K562 (cell line): ENCODE measurements at regions not wholly inside any gene's neighbourhood (a gene's known extent, or its start where the extent isn't known, plus 50 kb on each side); places are given as distances from the start of the nearest gene placed in this dataset.

Experiments
- ATAC-seq: fragments of 200-7000 bp; cut with Tn5 transposase; 3 replicates; pipeline ENCODE4 v1.9.1; 2020; ENCODE audit warnings: moderate library complexity
- BruUV-seq: library from RNA; stranded (reverse); fragments of 400-500 nt; replicated peaks from 2 replicates; lab custom pipeline; 2021; lab: Mats Ljungman, UMichigan
- CTCF ChIA-PET: fragments of 300-600 bp; formaldehyde crosslinking; extraction: SDS; loops from one replicate; lab custom pipeline; 2021; ENCODE audit warnings: low intra/inter-chr PET ratio; lab: Yijun Ruan, JAX
- POLR2A ChIA-PET: fragments of 300-600, 350-650 bp; sonication (Branson Sonifier 250); formaldehyde crosslinking; extraction: SDS; loops from one replicate; lab custom pipeline; 2021; ENCODE audit warnings: antibody characterized with exemption, inconsistent platforms; lab: Yijun Ruan, JAX
- DNase-seq, 4 experiments: peaks; one replicate each; pipeline versions ENCODE4 v3.0.0 to v3.0.0-alpha.2; 2011 to 2018; ENCODE audit warnings: low spot score in 3 of 4, mixed read lengths in 3 of 4; ENCODE audit errors: extremely low read depth in 1 of 4
- FAIRE-seq: peaks from 2 replicates; lab custom pipeline; 2011; peaks lifted over from hg19 to GRCh38; lab: Jason Lieb, UNC
- H2AFZ ChIP-seq: 2 replicates; pipeline ENCODE4 v1.6.0; 2011; ENCODE audit warnings: low read depth, low read length, control low read depth, inconsistent platforms
- H3K27ac ChIP-seq: fragments of 200-600 bp; 3 replicates; pipeline ENCODE4 v1.8.0; 2011; ENCODE audit warnings: low read depth, mild to moderate bottlenecking, control low read depth, inconsistent platforms, low read length, moderate library complexity, mixed read lengths; ENCODE audit errors: extremely low read depth
- H3K27me3 ChIP-seq, 2 experiments: fragments of 300-600 bp in 1 of 2; 2 replicates in 1 of 2; 3 replicates in 1 of 2; pipeline versions ENCODE4 v1.6.0 to v1.8.0; 2011; ENCODE audit warnings: inconsistent platforms in 2 of 2, low read length in 2 of 2, mild to moderate bottlenecking in 1 of 2, mixed read lengths in 1 of 2, moderate library complexity in 1 of 2; ENCODE audit not compliant: control insufficient read depth in 2 of 2, insufficient read depth in 2 of 2
- H3K36me3 ChIP-seq: fragments of 300-600 bp; 3 replicates; pipeline ENCODE4 v1.8.0; 2011; ENCODE audit warnings: mild to moderate bottlenecking, low read length, inconsistent platforms; ENCODE audit not compliant: control insufficient read depth, insufficient read depth
- H3K4me1 ChIP-seq, 2 experiments: fragments of 200-600 bp in 1 of 2; replicated peaks in 1 of 2; 2 replicates in 1 of 2; 3 replicates in 1 of 2; pipeline versions ENCODE4 v1.5.1 to v1.8.0; 2011; ENCODE audit warnings: inconsistent platforms in 2 of 2, low read length in 2 of 2, mild to moderate bottlenecking in 1 of 2, mixed read lengths in 1 of 2, moderate library complexity in 1 of 2; ENCODE audit not compliant: control insufficient read depth in 2 of 2, insufficient read depth in 2 of 2
- H3K4me2 ChIP-seq: 2 replicates; pipeline ENCODE4 v1.6.1; 2011; ENCODE audit warnings: low read length, control low read depth, inconsistent platforms, mixed read lengths; ENCODE audit not compliant: insufficient read depth
- H3K4me3 ChIP-seq: fragments of 200-600 bp; sonication (generic), shearing (Covaris generic); 2 replicates; pipeline ENCODE4 v1.5.1; 2016; ENCODE audit warnings: control low read depth, inconsistent platforms
- H3K79me2 ChIP-seq: fragments of 200-600 bp; 3 replicates; pipeline ENCODE4 v1.8.0; 2011; ENCODE audit warnings: low read length, inconsistent platforms; ENCODE audit not compliant: control insufficient read depth, insufficient read depth
- H3K9ac ChIP-seq, 2 experiments: 2 replicates each; pipeline versions ENCODE4 v1.6.0 to v1.6.1; 2011; ENCODE audit warnings: low read depth in 2 of 2, low read length in 2 of 2, control low read depth in 1 of 2, inconsistent platforms in 1 of 2, mild to moderate bottlenecking in 1 of 2, mixed read lengths in 1 of 2; ENCODE audit not compliant: insufficient read depth in 1 of 2
- H3K9me1 ChIP-seq: one replicate; pipeline ENCODE4 v1.6.0; 2011; ENCODE audit warnings: inconsistent platforms, mild to moderate bottlenecking, low read length, moderate library complexity; ENCODE audit not compliant: control insufficient read depth, insufficient read depth
- H3K9me3 ChIP-seq: replicated peaks from 2 replicates; pipeline ENCODE4 v1.5.1; 2011; ENCODE audit warnings: low read depth, low read length, inconsistent platforms; ENCODE audit not compliant: control insufficient read depth, insufficient read depth
- H4K20me1 ChIP-seq: replicated peaks from 2 replicates; pipeline ENCODE4 v1.6.1; 2011; ENCODE audit warnings: low read length, inconsistent platforms, mixed read lengths; ENCODE audit not compliant: control insufficient read depth, insufficient read depth
- BHLHE40 ChIP-seq: IDR thresholded peaks from 2 replicates; pipeline ENCODE4 v1.6.1; 2011; ENCODE audit warnings: low read length, improper control_type of control experiment
- BRF2 ChIP-seq: IDR thresholded peaks from 3 replicates; pipeline ENCODE4 v1.6.1; 2011; ENCODE audit warnings: borderline replicate concordance, mild to moderate bottlenecking; ENCODE audit not compliant: insufficient read length, insufficient read depth
- CBFA2T3 ChIP-seq: fragments of 450-650 bp; IDR thresholded peaks from 2 replicates; pipeline ENCODE4 v1.6.1; 2017
- CBX1 ChIP-seq: sonication (generic); IDR thresholded peaks from 2 replicates; pipeline ENCODE4 v1.6.1; 2016; ENCODE audit warnings: antibody characterized with exemption, low read depth, mild to moderate bottlenecking
- CBX3 ChIP-seq, 2 experiments: IDR thresholded peaks; 1 replicate in 1 of 2; 2 replicates in 1 of 2; pipeline ENCODE4 v1.6.1; 2012; ENCODE audit warnings: inconsistent platforms in 2 of 2, low read length in 2 of 2, borderline replicate concordance in 1 of 2, control low read depth in 1 of 2
- DPF2 ChIP-seq: fragments of 450-650 bp; IDR thresholded peaks from 2 replicates; pipeline ENCODE4 v1.6.1; 2016
- EHMT2 ChIP-seq: fragments of 450-650 bp; IDR thresholded peaks from 2 replicates; pipeline ENCODE4 v1.6.1; 2018; ENCODE audit warnings: antibody characterized with exemption
- FOXM1 ChIP-seq, 2 experiments: fragments of 450-650 bp in 1 of 2; sonication (generic) in 1 of 2; formaldehyde crosslinking in 1 of 2; IDR thresholded peaks; 2 replicates each; pipeline versions ENCODE4 v1.6.1 to v1.9.0; 2017 to 2022; ENCODE audit warnings: low read depth in 2 of 2, mild to moderate bottlenecking in 2 of 2, missing genetic modification reagents in 1 of 2, moderate library complexity in 1 of 2
- GABPB2 ChIP-seq: fragments of 250-450 bp; sonication (Bioruptor Pico); conservative IDR thresholded peaks from 2 replicates; pipeline ENCODE4 v1.5.1; 2021; ENCODE audit warnings: mild to moderate bottlenecking
- MTA2 ChIP-seq: fragments of 450-650 bp; IDR thresholded peaks from 2 replicates; pipeline ENCODE4 v1.6.1; 2016; ENCODE audit warnings: low read depth
- MXI1 ChIP-seq: IDR thresholded peaks from 2 replicates; pipeline ENCODE4 v1.6.1; 2011; ENCODE audit warnings: low read depth, mild to moderate bottlenecking, improper control_type of control experiment, low read length
- NUFIP1 ChIP-seq: fragments of 450-650 bp; IDR thresholded peaks from 2 replicates; pipeline ENCODE4 v1.6.1; 2018; ENCODE audit not compliant: partially characterized antibody
- SMARCE1 ChIP-seq: fragments of 450-650 bp; IDR thresholded peaks from 2 replicates; pipeline ENCODE4 v1.7.1; 2016; ENCODE audit warnings: mild to moderate bottlenecking
- TAL1 ChIP-seq: fragments of 450-650 bp; IDR thresholded peaks from 2 replicates; pipeline ENCODE4 v1.6.1; 2016; ENCODE audit warnings: mild to moderate bottlenecking
- ZC3H4 ChIP-seq: sonication (generic); formaldehyde crosslinking; IDR thresholded peaks from 2 replicates; pipeline ENCODE4 v1.9.0; 2021; ENCODE audit warnings: missing genetic modification reagents, borderline replicate concordance
- ZNF263 ChIP-seq: sonication (generic); formaldehyde crosslinking; IDR thresholded peaks from 2 replicates; pipeline ENCODE4 v1.8.0; 2022; ENCODE audit warnings: mild to moderate bottlenecking, missing genetic modification reagents, borderline replicate concordance
- WGBS: fragments of 100-300 bp; shearing (Covaris generic); methylation state at CpG from one replicate; pipeline ENCODE4 v1.1.6; 2016; ENCODE audit warnings: low coverage, mixed read lengths; ENCODE audit not compliant: insufficient coverage; ENCODE audit errors: missing lambda C conversion rate; 5-methylcytosine and 5-hydroxymethylcytosine counted together
- in situ Hi-C: fragments of 300-500 bp; cut with MboI; formaldehyde crosslinking; loops from 4 replicates; pipeline ENCODE4 v1.15.0; 2018; ENCODE audit warnings: inconsistent platforms, mixed read lengths
- intact Hi-C: fragments of 100-400 bp; cut with micrococcal nuclease; formaldehyde crosslinking; loops from 2 replicates; pipeline ENCODE4 v1.14.2; 2022
- TF ChIP-seq, protein P1 (sequence below): sonication (generic); formaldehyde crosslinking; IDR thresholded peaks from 2 replicates; pipeline ENCODE4 v1.8.0; 2022; ENCODE audit warnings: mild to moderate bottlenecking, missing genetic modification reagents
- TF ChIP-seq, protein P2 (sequence below): sonication (generic); formaldehyde crosslinking; IDR thresholded peaks from 2 replicates; pipeline ENCODE4 v1.8.0; 2022; ENCODE audit warnings: mild to moderate bottlenecking, missing genetic modification reagents, borderline replicate concordance

DNA sequence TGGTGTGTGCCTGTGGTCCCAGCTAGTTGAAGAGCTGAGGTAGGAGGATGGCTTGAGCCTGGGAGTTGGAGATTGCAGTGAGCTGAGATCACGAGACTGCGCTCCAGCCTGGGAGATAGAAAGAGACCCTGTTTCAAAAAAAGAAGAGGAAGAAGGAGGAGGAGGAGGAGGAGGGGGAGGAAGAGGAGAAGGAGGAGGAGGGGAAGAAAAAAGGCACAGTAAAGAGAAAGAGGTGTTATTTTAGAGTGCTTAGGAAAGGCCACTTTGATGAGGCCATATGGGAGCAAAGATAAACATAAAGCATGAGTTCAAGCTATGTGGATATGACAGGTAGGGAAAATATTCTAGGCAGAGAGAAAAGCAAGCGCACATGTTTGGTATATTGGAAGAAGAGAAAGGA, 154.1 kb upstream of the BTG1 start:
- intact Hi-C loops (no loop called here), in situ Hi-C loops (no loop called here)
- DNase-seq = peak in 1 of 4 experiments; percentile 24
- Histone ChIP-seq H3K27ac (no peak overlapping the region), H3K36me3 (no peaks in the 10 kb centered on the region), H3K27me3 (no peaks in the 10 kb centered on the region), H3K79me2 (no peaks in the 10 kb centered on the region), H2AFZ (peak overlapping the region; percentile 38), H3K4me1 (no peaks in the 10 kb centered on the region; a peak in 1 of 5 replicates), H3K9me1 (no peaks in the 10 kb centered on the region), H3K4me3 (no peak overlapping the region), H3K4me2 (no peak overlapping the region; the same call in 1 of the 2 replicates), H3K9me3 (no peaks in the 10 kb centered on the region), H4K20me1 (no peaks in the 10 kb centered on the region), H3K9ac (no peak overlapping the region)
- BruUV-seq = no TSS peak
- 36% methylated on average over 3 of the region's 3 CpGs for WGBS
- no peak for FAIRE-seq
- ChIA-PET POLR2A (interaction anchor here (1.4 kb wide), 1 partner anchor 11 kb away, joined by 3 read pairs; no protein-coding TSS in a partner anchor), CTCF (no interaction called here)
- ATAC-seq = no peak; the same call in 2 of the 3 replicates
- TF ChIP-seq ZC3H4 (CRISPR knock-in tag) = no peak
- TF ChIP-seq CBX1 = no peak
- TF ChIP-seq BRF2 = no peak
- peak; percentile 23 for TF ChIP-seq MTA2
- no peak for TF ChIP-seq FOXM1 (IDR thresholded peaks at IDR 0.05; ENCODE audit: low read depth)
- TF ChIP-seq FOXM1 (CRISPR knock-in tag; IDR thresholded peaks at IDR 0.05; ENCODE audit: low read depth) = no peak
- no peak for TF ChIP-seq NUFIP1
- TF ChIP-seq EHMT2 = 0 out of 2 replicates have a peak, but pooled peaks have one; percentile 33
- TF ChIP-seq TAL1 = peak; percentile 23; the same call in 1 of the 2 replicates
- 0 out of 2 replicates have a peak, but pooled peaks have one; percentile 21 for TF ChIP-seq BHLHE40
- no peak for TF ChIP-seq GABPB2 (CRISPR knock-in tag)
- TF ChIP-seq, protein P1, sequence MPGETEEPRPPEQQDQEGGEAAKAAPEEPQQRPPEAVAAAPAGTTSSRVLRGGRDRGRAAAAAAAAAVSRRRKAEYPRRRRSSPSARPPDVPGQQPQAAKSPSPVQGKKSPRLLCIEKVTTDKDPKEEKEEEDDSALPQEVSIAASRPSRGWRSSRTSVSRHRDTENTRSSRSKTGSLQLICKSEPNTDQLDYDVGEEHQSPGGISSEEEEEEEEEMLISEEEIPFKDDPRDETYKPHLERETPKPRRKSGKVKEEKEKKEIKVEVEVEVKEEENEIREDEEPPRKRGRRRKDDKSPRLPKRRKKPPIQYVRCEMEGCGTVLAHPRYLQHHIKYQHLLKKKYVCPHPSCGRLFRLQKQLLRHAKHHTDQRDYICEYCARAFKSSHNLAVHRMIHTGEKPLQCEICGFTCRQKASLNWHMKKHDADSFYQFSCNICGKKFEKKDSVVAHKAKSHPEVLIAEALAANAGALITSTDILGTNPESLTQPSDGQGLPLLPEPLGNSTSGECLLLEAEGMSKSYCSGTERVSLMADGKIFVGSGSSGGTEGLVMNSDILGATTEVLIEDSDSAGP = no peak
- TF ChIP-seq CBFA2T3 = peak; percentile 34; the same call in 1 of the 2 replicates
- TF ChIP-seq SMARCE1 = peak; percentile 12; the same call in 1 of the 2 replicates
- 0 out of 2 replicates have a peak, but pooled peaks have one; percentile 32 for TF ChIP-seq DPF2
- TF ChIP-seq, protein P2, sequence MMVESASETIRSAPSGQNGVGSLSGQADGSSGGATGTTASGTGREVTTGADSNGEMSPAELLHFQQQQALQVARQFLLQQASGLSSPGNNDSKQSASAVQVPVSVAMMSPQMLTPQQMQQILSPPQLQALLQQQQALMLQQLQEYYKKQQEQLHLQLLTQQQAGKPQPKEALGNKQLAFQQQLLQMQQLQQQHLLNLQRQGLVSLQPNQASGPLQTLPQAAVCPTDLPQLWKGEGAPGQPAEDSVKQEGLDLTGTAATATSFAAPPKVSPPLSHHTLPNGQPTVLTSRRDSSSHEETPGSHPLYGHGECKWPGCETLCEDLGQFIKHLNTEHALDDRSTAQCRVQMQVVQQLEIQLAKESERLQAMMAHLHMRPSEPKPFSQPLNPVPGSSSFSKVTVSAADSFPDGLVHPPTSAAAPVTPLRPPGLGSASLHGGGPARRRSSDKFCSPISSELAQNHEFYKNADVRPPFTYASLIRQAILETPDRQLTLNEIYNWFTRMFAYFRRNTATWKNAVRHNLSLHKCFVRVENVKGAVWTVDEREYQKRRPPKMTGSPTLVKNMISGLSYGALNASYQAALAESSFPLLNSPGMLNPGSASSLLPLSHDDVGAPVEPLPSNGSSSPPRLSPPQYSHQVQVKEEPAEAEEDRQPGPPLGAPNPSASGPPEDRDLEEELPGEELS (CRISPR knock-in tag) = no peak
- TF ChIP-seq ZNF263 (CRISPR knock-in tag) = peak; percentile 88; the same call in 1 of the 2 replicates
- TF ChIP-seq CBX3 (IDR thresholded peaks at IDR 0.05; ENCODE audit: borderline replicate concordance in 1 of 2, low read length in 2 of 2) = no peak
- no peak for TF ChIP-seq MXI1
